ENCODE measurements at regions not wholly inside any gene's neighbourhood (a gene's known extent, or its start where the extent isn't known, plus 50 kb on each side); places are given as distances from the start of the nearest gene placed in this dataset.

DNA sequence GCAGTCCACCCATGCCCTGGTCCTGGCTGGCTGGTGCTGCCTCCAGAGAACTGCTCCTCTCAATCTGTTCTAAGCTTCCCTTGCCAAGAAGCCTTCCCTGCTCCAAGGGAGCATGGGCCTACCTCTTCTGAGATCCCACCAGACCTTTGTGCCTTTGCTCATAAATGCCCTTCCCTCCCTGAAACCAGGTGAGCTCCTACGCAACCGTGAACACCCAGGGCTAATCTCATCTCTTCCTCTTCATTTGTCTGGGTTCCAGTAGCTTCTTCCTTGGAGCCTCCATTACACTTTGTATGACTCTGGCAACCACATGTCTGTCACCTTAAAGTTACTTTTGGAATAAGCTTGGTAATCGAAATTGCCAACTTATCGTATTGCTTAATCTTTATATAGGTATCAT, 270.6 kb downstream of the PBX3 start:
- no peak for DNase-seq
- no peaks in the 10 kb centered on the region for H3K36me3 ChIP-seq
- H3K27me3 ChIP-seq (ENCODE audit: insufficient read depth, low read depth, severe bottlenecking), result no peaks in the 10 kb centered on the region
- TF ChIP-seq, protein P1, sequence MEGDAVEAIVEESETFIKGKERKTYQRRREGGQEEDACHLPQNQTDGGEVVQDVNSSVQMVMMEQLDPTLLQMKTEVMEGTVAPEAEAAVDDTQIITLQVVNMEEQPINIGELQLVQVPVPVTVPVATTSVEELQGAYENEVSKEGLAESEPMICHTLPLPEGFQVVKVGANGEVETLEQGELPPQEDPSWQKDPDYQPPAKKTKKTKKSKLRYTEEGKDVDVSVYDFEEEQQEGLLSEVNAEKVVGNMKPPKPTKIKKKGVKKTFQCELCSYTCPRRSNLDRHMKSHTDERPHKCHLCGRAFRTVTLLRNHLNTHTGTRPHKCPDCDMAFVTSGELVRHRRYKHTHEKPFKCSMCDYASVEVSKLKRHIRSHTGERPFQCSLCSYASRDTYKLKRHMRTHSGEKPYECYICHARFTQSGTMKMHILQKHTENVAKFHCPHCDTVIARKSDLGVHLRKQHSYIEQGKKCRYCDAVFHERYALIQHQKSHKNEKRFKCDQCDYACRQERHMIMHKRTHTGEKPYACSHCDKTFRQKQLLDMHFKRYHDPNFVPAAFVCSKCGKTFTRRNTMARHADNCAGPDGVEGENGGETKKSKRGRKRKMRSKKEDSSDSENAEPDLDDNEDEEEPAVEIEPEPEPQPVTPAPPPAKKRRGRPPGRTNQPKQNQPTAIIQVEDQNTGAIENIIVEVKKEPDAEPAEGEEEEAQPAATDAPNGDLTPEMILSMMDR (IDR thresholded peaks at IDR 0.05; ENCODE audit: low read depth, low read length), result no peak
- H3K9me3 ChIP-seq (ENCODE audit: severe bottlenecking), result no peaks in the 10 kb centered on the region
- no peak overlapping the region for H3K4me3 ChIP-seq (ENCODE audit: low read depth, low read length)
- no peak overlapping the region for H3K27ac ChIP-seq

DNA sequence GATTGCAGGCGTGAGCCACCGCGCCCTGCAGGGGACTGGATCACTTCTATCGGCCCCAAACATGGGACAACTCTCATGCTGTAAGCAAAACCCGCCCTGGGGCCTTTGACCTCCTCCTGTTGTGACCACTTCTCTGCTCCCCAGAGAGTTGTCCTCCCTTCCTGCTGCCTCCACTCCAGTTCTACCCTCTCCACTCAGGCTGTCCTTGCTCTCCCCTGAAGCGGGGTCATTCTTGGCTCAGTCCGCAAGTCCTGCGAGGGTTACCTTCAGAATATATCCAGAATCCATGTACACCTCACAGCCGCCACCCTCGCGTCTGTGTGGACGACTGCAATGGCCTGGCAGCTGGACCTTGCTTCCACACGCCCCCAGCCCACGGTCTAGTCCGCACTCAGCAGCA, 273.7 kb downstream of the PBX3 start:
- Histone ChIP-seq H3K36me3 (no peaks in the 10 kb centered on the region), H3K27ac (no peak overlapping the region), H3K27me3 (ENCODE audit: insufficient read depth, low read depth, severe bottlenecking) (no peaks in the 10 kb centered on the region), H3K9me3 (ENCODE audit: severe bottlenecking) (no peaks in the 10 kb centered on the region), H3K4me3 (ENCODE audit: low read depth, low read length) (no peak overlapping the region)
- TF ChIP-seq, protein P1 (IDR thresholded peaks at IDR 0.05; ENCODE audit: low read depth, low read length), result no peak
- no peak for DNase-seq

DNA sequence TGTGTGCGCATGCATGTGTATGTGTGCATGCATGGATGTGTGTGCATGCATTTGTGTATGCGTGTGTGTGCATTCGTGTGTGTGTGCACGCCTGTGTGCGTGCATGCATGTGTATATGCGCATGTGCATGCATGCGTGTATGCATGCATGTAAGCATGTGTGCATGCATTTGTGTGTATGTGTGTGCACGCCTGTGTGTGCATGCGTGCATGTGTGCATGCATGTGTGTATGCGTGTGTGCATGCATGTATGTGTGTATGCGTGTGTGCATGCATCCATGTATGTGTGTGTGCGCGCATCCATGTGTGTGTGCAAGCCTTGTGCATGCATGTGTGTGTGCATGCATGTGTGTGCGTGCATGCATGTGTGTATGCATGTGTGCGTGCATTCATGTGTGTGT, 276.8 kb downstream of the PBX3 start:
- Histone ChIP-seq H3K27ac (no peak overlapping the region), H3K27me3 (ENCODE audit: insufficient read depth, low read depth, severe bottlenecking) (no peaks in the 10 kb centered on the region), H3K4me3 (ENCODE audit: low read depth, low read length) (no peak overlapping the region), H3K9me3 (ENCODE audit: severe bottlenecking) (no peaks in the 10 kb centered on the region), H3K36me3 (no peaks in the 10 kb centered on the region)
- DNase-seq, result no peak
- TF ChIP-seq, protein P1 (IDR thresholded peaks at IDR 0.05; ENCODE audit: low read depth, low read length), result no peak

DNA sequence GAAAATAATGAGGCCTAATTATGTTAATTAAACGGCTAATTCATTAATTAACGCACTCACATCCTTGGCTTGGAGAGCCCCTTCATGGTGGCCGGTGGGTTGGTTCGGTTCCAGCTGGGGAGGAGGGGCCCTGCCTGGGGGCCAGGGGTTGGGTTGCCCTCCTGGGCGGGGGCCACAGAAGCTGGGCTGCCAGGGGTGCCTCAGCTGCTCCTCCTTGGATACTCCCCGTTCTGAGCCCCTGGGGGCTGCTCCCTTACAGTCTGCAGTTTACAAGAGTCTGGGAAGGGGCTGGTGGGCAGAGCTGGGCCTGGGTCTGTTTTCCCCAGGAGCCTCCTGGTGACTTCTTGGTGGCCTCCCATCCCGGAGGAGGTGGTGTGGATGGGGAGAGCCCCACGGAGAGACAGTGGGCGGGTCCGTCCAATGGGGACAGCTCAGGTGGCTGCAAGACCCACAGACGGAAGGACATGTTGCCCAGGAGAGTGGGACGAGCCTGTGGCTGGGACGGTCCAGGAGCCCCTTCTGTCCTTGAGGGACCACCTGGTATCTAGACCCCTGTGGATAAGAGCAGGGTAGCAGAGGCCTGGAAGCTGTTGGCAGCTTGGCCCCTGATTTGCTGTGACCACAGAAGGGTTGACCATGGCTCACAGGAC, 277.5 kb downstream of the PBX3 start:
- H3K36me3 ChIP-seq, result no peaks in the 10 kb centered on the region
- no peak overlapping the region for H3K27ac ChIP-seq
- H3K27me3 ChIP-seq (ENCODE audit: insufficient read depth, low read depth, severe bottlenecking), result no peaks in the 10 kb centered on the region
- H3K4me3 ChIP-seq (ENCODE audit: low read depth, low read length), result no peak overlapping the region
- TF ChIP-seq, protein P1 (IDR thresholded peaks at IDR 0.05; ENCODE audit: low read depth, low read length), result no peak
- H3K9me3 ChIP-seq (ENCODE audit: severe bottlenecking), result no peaks in the 10 kb centered on the region
- DNase-seq, result no peak

DNA sequence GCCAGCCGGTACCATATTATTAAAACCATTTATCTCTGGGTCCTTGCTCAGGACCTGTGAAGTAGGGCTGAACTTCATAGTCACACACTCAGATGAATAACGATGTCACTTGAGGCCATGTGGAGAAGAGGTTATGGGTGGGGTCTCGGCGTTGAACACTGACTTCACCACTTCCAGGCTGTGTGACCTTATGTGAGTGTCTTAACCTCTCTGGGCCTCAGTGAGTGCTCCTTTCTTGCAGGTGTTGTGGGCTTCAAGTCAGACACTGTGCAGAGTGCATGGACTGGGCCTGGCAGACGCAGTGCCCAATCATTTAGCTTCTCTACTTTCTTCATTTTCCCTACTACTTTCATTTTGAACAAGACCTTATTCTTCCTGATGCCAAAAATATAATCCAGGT, 278.8 kb downstream of the PBX3 start:
- H3K27me3 ChIP-seq (ENCODE audit: insufficient read depth, low read depth, severe bottlenecking), result no peaks in the 10 kb centered on the region
- H3K27ac ChIP-seq, result no peak overlapping the region
- TF ChIP-seq, protein P1 (IDR thresholded peaks at IDR 0.05; ENCODE audit: low read depth, low read length), result no peak
- no peaks in the 10 kb centered on the region for H3K36me3 ChIP-seq
- DNase-seq, result no peak
- no peaks in the 10 kb centered on the region for H3K9me3 ChIP-seq (ENCODE audit: severe bottlenecking)
- H3K4me3 ChIP-seq (ENCODE audit: low read depth, low read length), result no peak overlapping the region

DNA sequence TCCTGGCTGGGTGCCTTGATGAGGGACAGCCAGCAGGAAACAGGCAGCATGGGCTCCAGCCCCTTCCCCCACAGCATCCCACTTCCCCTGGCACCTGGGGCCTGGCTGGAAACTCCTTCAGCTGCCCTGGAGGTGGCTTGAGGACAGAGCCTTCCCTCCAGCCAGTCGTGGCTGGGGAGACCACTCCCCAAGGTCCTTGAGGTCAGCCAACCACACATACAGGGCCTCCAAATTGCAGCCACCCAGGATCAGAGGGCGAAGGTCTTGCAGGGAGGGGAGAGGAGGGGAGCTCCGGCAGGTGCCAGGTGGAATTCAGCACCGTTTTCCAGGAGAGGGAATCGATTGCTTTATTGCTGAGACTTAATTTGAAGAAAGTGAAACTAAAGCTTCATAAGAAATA, 280.4 kb downstream of the PBX3 start:
- no peaks in the 10 kb centered on the region for H3K9me3 ChIP-seq (ENCODE audit: severe bottlenecking)
- no peak for DNase-seq
- no peak overlapping the region for H3K27ac ChIP-seq
- TF ChIP-seq, protein P1 (IDR thresholded peaks at IDR 0.05; ENCODE audit: low read depth, low read length), result no peak
- no peak overlapping the region for H3K4me3 ChIP-seq (ENCODE audit: low read depth, low read length)
- H3K36me3 ChIP-seq, result no peaks in the 10 kb centered on the region
- H3K27me3 ChIP-seq (ENCODE audit: insufficient read depth, low read depth, severe bottlenecking), result no peaks in the 10 kb centered on the region
